ENCODE measurements at regions not wholly inside any gene's neighbourhood (a gene's known extent, or its start where the extent isn't known, plus 50 kb on each side); places are given as distances from the start of the nearest gene placed in this dataset.

DNA sequence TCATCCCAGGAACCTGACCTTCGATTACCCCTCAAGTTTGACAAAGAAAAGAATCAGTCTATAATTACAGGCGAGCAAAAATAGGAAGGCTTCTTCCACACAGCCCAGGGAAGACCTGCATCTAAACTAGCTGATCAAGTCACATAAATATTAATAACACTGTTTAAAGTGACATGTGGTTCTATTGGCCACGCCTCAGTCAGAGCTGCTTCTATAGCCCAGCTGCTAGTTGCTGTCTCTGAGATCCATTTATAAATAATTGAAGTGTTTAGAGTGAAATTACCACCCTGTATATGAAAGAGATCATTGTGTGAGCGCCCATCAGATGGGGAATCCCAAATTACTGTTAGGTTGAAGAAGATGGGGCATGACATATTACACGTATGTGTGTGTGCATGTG lies 426.0 kb downstream of the CDH2 start:
- H4K20me1 ChIP-seq (ENCODE audit: control insufficient read depth, insufficient read depth, insufficient read length) = no peaks in the 10 kb centered on the region
- H2BK15ac ChIP-seq (ENCODE audit: low read depth, low read length) = no peak overlapping the region
- H3K27ac Mint-ChIP-seq = no peak overlapping the region
- H3K79me2 ChIP-seq (ENCODE audit: insufficient read depth, low read length) = no peaks in the 10 kb centered on the region
- no peak overlapping the region for H2BK5ac ChIP-seq (ENCODE audit: insufficient read length, low read length)
- no peaks in the 10 kb centered on the region for H3K9me3 ChIP-seq (ENCODE audit: control insufficient read depth, low read depth, low read length)
- no peak overlapping the region for H3K18ac ChIP-seq (ENCODE audit: insufficient read length, low read depth, low read length)
- TF ChIP-seq, protein P1, sequence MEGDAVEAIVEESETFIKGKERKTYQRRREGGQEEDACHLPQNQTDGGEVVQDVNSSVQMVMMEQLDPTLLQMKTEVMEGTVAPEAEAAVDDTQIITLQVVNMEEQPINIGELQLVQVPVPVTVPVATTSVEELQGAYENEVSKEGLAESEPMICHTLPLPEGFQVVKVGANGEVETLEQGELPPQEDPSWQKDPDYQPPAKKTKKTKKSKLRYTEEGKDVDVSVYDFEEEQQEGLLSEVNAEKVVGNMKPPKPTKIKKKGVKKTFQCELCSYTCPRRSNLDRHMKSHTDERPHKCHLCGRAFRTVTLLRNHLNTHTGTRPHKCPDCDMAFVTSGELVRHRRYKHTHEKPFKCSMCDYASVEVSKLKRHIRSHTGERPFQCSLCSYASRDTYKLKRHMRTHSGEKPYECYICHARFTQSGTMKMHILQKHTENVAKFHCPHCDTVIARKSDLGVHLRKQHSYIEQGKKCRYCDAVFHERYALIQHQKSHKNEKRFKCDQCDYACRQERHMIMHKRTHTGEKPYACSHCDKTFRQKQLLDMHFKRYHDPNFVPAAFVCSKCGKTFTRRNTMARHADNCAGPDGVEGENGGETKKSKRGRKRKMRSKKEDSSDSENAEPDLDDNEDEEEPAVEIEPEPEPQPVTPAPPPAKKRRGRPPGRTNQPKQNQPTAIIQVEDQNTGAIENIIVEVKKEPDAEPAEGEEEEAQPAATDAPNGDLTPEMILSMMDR (conservative IDR thresholded peaks at IDR 0.05) = no peak
- no peak overlapping the region for H3K4ac ChIP-seq (ENCODE audit: low read depth, low read length)
- no peak overlapping the region for H3K9ac ChIP-seq (ENCODE audit: extremely low read depth, insufficient read length, low read length)
- no peaks in the 10 kb centered on the region; the same call in 1 of the 2 replicates for H3K4me1 ChIP-seq (ENCODE audit: insufficient read depth, low read length)
- no peak overlapping the region for H3K4me3 Mint-ChIP-seq
- no CpG with 5 or more reads among the region's 5 CpGs for WGBS (ENCODE audit: extremely low coverage, insufficient read length, low lambda C conversion rate)
- H4K5ac ChIP-seq (ENCODE audit: insufficient read length, low read depth, low read length) = no peak overlapping the region
- no peaks in the 10 kb centered on the region for H3K23me2 ChIP-seq (ENCODE audit: insufficient read length, low read depth, low read length, poor library complexity, severe bottlenecking)
- H4K91ac ChIP-seq (ENCODE audit: insufficient read length, low read depth, low read length) = no peak overlapping the region
- H4K8ac ChIP-seq (replicated peaks; ENCODE audit: insufficient read length, low read depth, low read length) = no peak overlapping the region
- no peak overlapping the region for H3T11ph ChIP-seq (ENCODE audit: low read length)
- no peaks in the 10 kb centered on the region for H3K27me3 ChIP-seq (ENCODE audit: insufficient read depth, low read length)
- no peak overlapping the region for H3K27ac ChIP-seq (ENCODE audit: insufficient read length, low read depth, low read length)
- H3K79me1 ChIP-seq (ENCODE audit: insufficient read depth, low read depth, low read length, poor library complexity, severe bottlenecking) = no peaks in the 10 kb centered on the region
- no peak overlapping the region for H3K4me2 ChIP-seq (ENCODE audit: insufficient read depth, insufficient read length, low read length)
- no peak overlapping the region for H2AFZ ChIP-seq (ENCODE audit: low read length)
- no peaks in the 10 kb centered on the region; a peak in 1 of 5 replicates for H3K9me3 Mint-ChIP-seq
- no peak overlapping the region for H3K23ac ChIP-seq (ENCODE audit: insufficient read length, low read depth, low read length)
- H3K56ac ChIP-seq (ENCODE audit: insufficient read length, low read depth, low read length) = no peak overlapping the region
- peaks cover 15% of the 10 kb centered on the region in 2 experiments for H3K4me1 Mint-ChIP-seq
- H2BK12ac ChIP-seq (ENCODE audit: insufficient read length, low read depth, low read length) = no peak overlapping the region
- no peak overlapping the region for H2BK20ac ChIP-seq (ENCODE audit: low read depth, low read length, poor library complexity, severe bottlenecking)
- no peak for DNase-seq
- no peak overlapping the region for H2BK120ac ChIP-seq (ENCODE audit: low read depth, low read length, poor library complexity, severe bottlenecking)
- peaks cover 3 to 4% (median 4%) of the 10 kb centered on the region in 3 experiments; a peak in 4 of 7 replicates for H3K36me3 Mint-ChIP-seq (ENCODE audit: insufficient read depth in 1 of 3, low read depth in 3 of 3)
- H2AK5ac ChIP-seq (ENCODE audit: insufficient read length, low read length) = no peak overlapping the region
- no peaks in the 10 kb centered on the region for H3K27me3 Mint-ChIP-seq (ENCODE audit: low read depth)
- no peak overlapping the region for H3K14ac ChIP-seq (ENCODE audit: insufficient read depth, low read length)
